IPS DF 4.7 (cell line): ENCODE measurements at regions not wholly inside any gene's neighbourhood (a gene's known extent, or its start where the extent isn't known, plus 50 kb on each side); places are given as distances from the start of the nearest gene placed in this dataset.

Experiments used
- DNase-seq: peaks from one replicate; pipeline ENCODE4 v3.0.0-alpha.2; 2013; ENCODE audit warnings: low spot score; ENCODE audit errors: extremely low read depth

DNA sequence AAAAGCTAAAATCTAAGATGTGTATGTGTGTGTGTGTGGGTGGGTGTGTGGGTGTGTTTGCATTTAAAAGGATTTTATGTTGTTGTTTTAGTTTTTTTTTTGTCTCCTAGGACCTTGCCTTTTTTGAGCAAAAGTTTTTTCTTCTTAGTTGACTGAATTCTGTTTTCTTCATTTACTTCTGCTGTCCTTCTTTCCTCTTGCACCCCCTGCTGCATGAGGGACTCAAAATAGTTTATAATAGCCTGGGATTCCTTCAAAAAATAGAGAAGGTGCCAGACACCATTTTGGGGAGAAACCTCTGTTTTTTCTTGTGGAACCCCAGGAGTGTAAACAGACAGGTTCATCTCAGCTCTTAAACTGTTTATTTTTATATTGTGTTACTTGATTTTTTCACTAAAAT, 817.7 kb downstream of the TBC1D22A start:
- no peak for DNase-seq

DNA sequence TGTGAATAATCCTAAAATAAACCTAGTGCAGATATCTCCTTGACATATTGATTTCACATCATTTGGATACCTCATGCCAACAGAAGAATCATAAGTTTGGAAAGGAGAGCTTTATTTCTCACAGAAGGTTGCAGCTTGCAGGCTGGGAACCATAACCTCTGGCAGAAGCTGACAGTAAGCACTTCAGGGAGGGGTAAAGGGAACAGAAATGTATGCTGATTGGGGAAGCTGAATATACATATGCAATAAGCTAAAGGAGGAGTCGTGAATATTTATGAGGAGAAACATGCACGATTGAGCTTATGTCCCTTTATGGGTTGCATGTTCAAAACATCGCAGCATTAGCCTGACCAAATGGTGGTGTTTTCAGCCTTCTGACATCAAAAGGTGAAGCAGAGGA, 814.5 kb downstream of the TBC1D22A start:
- DNase-seq: no peak

DNA sequence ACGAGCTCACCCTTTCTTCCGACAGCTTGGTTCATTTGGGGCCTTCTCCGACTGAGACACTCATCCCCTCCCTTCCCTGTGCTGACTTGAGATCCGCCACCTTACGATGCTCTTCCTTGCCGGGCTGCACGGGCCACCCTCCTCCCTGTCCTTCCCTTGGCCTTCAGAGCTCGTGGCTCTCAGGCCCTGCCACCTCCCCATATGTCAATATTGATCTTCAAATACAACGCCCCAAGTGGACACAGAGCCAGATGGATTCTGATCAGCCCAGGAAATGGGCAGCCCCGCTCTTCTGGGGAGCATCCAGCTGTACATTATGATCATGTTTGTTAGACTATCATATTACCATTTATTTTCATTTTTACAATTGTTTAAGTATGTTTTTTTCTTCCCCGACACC, 812.8 kb downstream of the TBC1D22A start:
- no peak for DNase-seq

DNA sequence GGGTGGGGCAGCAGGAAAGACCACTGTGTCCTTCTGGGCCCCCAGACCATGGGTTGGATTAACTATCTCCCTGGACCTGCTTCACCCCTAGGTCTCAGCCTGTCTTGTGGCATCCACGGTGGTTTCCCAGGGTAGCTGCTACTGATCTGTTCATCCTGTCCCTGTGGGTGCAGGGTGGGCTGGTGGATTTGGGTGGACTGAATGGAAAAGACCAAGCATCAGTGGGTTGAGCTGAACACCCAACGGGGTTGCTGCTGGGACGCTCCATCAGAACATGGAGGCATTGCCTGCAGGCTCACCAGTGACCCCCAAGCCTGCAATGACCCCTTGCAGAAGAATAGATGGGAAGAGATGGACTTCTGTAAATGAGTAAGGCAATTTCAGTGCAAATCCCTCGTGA, 812.1 kb downstream of the TBC1D22A start:
- DNase-seq: no peak

DNA sequence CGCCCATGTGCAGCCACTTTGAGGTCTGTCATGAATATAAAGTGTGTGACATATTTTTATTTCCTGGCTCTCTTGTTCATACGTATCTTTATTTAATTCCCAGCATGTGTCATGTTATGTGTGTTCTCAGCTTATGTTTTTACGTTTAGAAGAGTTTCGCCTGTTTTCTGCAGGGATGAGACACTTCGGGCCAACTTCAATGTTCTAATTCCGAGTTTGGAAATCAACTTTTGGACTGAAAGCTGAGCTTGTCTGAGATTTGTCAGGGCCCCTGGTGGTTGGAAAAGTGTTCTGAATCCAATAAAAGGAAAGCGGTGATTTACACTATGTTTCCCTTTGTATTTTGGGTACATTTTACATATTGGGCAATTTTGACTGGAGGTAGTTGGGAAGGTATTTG, 810.7 kb downstream of the TBC1D22A start:
- DNase-seq: no peak

DNA sequence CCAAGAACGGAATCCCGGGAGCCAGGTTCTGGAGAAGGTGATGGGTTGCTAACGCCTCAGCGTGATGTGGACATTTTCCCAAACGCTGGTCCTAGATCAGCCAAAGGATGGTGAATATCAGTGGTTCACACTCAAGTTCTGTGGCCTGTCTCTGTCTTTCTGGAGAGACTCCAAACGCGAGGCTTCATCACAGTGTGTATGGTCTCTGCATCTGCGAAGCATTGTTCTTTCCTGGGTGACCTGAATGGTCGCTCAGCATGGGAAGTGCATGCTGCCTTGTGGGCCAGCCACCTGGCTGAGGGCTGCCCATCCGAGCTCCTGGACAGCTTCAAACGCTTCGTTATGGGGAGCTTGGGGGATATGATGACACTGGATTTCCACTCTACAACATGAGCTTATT, 810.0 kb downstream of the TBC1D22A start:
- DNase-seq: no peak

DNA sequence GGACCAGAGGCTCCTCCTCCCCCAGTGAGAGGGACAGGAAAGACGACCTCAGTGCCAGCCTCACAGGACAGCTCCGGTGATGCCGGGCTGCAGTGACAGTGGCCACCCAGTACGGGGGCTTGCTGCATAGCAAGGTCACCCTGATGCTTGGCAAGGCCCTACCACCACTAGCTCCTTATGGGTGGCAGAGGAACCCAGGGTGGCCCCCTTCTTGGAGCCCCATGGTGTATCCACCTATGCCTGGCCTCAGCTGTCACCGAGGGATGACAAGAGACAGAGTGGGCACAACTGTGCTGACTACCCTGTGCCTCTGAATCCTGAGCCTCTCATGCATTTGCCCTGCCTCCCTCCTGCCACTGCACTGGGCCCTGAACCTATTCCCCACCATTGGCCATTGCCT, 809.2 kb downstream of the TBC1D22A start:
- DNase-seq: no peak

DNA sequence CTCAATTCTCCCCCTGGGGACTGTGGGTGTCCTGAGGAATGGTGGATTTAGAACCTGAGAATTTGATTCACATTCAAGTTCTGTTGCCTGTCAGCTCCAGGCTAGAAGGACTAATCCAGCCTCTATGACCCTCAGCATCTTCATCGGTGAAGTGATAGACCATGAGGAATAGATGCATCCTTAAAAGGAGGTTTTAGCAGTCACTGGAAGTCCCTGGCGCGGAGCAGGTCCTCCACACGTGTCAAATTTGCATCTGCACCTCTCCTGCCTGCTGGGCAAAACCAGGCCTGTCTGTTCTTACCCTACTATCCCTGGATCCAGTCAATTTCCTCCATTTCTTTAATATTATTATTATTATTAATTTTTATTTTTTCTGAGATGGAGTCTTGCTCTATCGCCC, 808.4 kb downstream of the TBC1D22A start:
- DNase-seq: no peak

DNA sequence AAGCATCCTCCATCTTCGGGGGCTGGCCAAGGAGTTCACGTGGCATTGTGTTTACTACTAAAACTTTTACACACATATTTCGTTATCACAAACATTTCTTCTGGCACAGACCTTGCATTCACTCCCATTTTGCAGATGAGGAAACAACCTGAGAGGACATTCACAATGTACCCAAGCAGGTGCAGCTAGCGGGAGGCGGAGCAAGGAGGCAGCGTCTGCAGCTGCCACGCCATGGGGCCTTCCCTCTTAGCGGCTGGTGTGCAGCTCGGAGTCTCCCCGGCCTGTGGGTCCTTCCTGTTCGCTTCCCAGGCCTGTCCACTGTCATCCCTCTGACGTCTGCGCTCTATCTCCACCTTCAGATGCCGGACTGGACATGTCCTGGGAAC, 807.8 kb downstream of the TBC1D22A start:
- no peak for DNase-seq

DNA sequence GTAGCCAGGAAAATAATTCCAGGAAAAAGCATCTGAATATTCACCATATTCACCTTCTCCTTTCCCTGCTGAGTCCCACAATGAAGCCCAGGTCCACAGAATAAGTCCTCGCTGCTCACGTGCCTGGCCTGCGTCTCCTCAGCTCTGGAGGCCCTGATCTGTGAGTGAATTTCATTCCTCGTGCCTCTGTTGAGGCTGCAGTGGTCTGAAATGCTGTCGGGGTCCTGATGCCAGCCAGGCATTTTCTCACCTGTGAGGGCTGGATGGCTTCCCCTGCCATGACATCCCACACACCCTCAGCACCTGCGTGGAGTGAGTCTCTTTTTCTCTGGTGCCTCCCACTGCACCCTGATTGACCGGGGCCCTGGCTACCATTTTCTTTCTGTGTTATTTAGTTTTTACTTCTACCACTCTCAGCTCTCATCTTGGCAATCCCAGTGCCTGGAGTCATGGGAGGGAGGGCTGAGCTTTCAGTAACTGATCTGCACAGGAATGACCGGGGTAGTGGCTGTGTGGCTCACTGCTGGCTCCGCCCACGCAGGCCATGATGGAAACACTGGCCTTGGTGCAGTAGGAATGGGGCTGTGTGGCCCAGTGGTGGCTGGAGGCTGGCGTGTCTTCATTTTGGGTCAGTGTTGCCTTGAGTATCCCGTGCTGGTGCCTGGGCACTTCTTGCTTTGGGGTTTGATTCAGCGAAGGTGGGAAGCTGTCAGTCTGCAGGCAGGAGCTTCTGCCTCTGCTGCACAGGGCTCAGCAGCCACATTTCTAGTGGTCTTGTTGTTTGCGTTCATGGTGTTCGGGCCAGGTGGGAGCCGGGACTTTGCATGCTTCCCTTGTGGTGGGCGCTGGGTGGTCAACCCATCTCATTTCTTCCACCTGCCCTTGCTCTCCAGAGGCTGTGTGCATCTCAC, 807.2 kb downstream of the TBC1D22A start:
- DNase-seq: no peak

DNA sequence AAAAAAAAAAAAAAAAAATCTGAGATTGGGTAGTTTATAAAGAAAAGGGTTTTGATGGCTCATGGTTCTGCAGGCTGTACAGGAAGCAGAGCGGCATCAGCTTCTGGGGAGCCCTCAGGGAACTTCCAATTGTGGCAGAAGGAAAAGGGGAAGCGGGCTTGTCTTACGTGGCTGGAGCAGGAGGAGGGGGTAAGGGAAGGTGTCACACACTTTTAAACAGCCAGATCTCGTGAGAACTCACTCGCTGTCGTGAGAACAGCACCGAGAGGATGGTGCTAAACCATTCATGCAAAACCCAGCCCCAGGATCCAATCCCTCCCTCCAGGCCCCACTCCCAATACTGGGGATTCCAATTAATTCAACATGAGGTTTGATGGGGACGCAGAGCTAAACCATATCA, 806.2 kb downstream of the TBC1D22A start:
- DNase-seq: no peak

DNA sequence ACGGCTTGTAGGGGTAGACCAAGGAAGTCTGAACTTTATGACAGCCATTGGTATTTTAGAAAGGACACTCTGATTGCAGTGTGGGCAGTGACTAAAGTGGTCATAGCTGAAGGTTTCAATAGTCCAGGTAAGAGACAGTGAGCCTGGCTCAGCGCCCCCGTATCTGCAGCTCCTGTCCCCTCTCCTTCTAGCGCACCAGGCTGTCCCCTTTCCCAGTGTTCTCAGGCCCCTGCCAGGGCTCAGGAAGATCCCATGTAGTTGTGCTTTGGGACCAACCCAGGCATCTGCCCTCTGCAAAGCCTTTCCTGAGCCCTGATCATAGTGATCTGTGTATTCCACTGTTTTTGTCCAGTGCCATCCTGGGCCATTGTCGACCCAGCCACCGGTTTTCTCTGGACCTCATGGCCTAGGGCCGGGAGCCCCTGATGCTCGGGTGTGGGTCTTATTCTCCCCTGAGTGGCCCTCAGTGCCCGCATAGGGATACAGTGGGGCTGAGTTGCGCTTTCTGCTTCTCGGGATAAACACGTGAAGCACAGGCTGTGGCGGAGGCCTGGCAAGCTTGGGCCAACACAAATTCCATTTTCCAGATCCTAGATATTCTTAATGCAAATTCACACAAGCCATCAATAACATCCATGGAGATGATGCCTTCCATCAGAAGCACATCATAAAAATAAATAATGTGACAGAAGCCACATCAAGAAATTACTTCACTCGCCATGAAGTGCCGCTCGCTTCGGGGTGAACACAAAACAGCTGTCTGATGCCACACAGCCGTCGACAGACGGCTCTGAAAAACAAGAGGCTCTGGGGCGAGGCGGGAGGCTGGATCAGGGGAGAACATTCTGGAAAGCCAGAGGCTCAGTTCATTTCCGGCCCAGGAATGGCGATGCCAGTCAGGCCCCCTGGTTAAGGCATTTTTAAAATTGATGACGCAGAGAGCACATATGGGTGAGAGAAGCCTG, 805.0 kb downstream of the TBC1D22A start:
- DNase-seq: no peak

DNA sequence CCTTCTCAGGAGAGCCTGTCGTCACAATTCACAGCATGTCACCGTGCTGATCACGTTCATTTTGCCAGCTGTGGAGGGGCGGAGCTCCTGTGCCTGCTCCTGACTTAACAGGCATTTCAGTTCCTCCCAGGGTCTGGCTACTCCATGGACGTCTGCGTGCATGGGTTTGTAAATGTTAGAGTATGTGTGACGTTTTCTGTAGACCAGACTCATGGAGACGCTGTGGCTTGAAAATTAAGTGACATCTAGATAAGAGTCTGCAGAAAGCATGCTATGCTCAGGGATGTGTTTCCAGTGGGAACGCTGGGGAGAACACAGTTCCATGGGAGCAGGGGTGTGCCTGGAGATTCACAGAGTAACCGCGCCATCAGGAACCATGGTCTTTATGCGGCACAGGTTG, 804.0 kb downstream of the TBC1D22A start:
- DNase-seq: no peak

DNA sequence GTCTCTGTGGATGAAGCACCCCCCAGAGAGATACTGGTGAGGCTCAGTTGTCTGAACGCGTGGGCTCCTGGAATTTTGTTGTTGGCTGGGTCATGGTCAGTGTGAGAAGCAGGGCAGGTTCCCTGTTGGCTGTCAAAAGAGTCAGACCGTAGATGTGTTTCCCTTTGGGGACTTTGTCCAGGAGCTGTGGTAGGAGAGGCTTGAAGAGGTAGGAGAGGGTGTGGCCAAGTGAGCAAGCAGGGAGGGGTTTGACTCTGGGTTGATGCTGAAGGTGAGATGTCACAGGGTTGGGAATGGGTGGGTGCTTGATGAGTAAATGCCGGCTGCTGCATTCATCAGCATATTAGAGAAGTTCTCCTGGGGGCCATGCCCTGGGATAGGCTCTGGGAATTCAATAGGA, 803.2 kb downstream of the TBC1D22A start:
- DNase-seq: no peak

DNA sequence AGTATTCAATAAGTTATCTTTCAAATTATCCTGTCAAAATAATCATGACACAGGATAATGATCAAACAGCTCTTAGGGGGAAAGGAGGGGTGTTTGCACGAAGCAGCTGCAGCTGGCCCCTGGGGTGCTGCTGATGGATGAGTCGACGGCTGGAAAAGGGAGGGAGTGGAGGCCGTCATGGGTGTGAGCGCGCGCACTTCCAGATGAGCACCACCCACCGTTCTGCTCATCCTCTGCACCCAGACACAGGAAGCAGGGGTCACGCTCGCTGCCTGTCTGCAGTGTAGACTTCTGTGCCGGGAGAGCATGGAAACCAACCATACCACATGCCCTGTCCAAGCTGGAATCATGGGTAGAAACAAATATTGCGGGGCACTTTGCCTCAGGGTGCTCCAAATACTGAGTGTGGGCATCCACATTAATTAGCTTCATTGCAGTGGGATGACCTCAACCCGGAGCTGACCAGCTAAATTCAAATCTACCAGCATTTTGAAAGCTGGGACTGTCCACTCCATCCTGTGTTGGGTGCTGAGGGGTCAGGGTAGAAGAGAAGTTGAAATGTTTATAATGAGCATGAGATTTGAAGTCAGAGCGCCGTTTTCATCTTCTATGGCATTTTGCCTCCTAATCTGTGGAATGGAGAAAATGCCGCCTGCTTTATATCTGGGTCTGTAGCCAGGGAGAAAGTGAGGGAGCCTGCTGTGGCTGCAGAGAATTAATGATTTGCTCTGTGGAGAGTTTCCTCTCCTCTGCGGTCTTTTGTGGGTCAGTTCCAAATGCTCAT, 802.4 kb downstream of the TBC1D22A start:
- no peak for DNase-seq

DNA sequence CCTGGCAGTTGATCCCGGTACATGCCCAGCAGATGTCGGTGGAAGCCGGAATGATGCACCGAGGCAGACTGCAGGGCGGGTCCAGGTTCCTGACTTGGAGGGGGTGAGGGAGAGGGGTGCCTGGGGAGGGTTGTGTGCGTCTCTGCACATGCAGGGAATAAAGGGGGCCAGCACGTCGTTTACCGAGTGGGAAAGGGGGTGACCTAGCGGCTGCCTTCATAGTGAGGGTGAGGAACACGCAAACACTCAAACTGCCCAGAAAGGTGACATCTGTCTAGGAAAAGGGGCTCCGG, 801.7 kb downstream of the TBC1D22A start:
- no peak for DNase-seq

DNA sequence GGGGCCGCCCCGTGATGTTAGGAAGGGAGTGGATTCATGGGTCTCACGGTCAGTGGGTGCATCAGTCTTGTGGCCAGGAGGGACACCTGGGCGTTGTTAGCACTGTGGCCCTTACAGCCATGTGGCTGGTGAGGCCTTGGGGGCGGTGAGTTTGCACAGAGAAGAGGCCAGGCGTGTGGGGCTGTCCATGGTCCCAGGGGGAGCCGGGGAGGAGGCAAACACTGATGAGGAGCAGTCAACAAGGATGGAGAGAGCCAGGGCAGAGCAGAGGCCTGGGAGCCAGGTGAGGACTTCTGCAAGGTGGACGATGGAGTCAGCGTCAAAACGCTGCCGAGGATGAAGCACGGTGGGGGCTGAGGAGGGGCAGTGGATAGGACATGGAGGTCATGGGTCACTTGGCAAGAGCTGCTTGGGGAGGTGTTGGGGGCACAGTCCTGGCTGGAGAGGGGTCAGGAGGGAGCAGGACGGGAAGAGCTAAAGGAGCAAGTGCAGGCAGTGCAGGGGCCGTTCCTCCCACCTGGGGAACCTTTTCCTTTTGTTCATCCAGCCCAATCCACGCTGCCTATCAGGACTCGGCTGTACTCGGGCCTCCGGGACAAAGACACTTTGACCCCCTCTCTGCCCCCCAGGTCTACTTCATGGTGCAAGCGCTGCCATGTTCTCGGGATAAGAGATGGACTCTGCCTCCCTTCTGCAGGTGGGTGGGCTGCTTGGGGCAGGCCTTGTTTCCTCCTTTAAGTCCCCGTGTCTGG, 801.1 kb downstream of the TBC1D22A start:
- no peak for DNase-seq

DNA sequence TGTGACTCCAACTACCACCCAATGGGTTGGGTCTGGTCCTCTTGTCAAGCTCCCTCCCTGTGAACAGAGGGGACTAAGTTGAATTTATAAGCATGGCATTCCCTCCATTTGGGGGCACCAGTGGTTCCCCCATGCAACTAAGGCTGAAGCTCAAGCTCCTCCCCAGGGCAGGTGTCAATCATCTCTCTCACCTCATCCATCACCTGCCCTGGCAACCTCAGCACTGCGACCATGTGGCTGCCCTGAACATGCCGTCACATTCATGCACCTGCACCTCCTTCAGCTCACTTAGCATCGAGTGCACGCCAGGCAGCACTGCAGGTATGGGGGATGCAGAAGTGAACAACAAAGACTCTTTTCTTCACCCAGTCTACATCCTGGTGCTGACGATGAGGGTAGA, 799.3 kb downstream of the TBC1D22A start:
- DNase-seq: no peak

DNA sequence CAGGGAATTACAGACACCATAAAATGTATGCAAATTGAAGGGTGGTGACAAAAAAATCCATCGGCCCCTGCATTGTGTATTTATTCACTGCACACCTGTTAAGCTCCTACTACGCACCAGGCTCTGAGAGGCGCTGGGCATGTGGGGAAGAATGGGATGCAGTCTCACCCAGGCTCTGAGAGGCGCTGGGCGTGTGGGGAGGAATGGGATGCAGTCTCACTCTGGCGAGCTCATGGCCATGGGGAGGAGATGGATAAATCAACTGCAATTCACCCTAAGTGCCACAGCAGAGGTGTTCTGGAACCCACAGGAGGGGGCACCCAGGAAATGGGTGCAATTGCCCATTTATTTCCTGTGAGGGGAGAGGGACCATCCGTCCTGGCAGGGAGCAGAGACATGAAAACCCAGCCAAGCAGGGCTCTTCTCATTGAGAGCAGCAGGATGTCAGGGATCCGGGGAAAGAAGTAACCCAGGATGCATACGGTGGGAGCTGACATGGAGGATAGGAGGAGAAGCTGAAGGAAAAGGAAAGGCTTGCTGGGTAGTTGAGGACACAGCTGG, 798.7 kb downstream of the TBC1D22A start:
- DNase-seq: no peak

DNA sequence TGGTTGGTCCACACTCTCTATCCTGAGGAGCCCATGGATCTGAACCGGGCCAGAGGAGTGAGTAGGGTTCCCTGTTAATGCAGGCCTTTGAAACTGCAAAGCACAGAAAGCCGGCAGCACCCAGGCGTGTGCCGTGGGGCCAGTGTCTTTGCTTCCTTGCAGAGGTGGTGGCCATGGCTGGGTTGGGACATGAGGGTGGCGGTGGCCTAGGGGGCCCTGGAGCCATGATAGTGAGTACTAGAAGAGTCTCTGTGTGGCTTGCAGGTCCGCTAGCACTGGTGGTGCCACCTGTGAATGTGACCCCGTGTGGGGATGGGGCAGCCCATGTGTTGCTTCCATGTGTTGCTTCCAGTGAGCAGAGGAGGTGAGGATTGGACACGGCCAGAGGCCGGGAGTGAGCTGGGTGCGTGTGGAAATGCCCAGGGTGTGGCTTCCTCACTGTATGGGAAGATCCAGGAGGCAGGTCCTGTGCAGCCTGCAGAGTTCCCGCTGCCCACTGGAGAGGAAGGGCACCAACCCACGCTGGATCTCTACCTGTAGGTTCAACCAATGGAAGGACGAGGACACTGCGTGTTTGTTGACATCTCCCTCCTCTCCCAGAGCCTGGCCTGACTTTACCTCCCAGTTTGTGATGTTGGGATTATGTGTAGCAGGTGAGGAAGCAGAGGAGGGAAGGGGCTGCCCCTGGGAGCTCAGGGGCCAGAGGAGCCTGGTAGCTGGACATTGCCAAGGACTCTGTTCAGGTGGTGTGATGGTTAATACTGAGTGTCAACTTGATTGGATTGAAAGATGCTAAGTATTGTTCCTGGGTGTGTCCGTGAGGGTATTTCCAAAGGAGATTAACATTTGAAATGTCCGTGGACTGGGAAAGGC, 796.6 kb downstream of the TBC1D22A start:
- DNase-seq: no peak
